AG09309 (cell line): ENCODE measurements at regions not wholly inside any gene's neighbourhood (a gene's known extent, or its start where the extent isn't known, plus 50 kb on each side); places are given as distances from the start of the nearest gene placed in this dataset.

Experiments used
- DNase-seq: peaks from one replicate; pipeline ENCODE4 v3.0.0-alpha.2; 2010; ENCODE audit warnings: low read depth
- H3K4me3 ChIP-seq: 2 replicates; pipeline ENCODE4 v1.5.1; 2011; ENCODE audit warnings: mild to moderate bottlenecking, low read depth, low read length, moderate library complexity; ENCODE audit not compliant: control insufficient read depth
- CTCF ChIP-seq: IDR thresholded peaks from 2 replicates; pipeline ENCODE4 v1.5.1; 2011; ENCODE audit warnings: mild to moderate bottlenecking, low read depth, low read length, inconsistent platforms; ENCODE audit not compliant: insufficient read depth, control insufficient read depth; ENCODE audit errors: missing control alignments

GRCh38 chr2:17122887-17123501, 395.2 kb downstream of the RAD51AP2 start:
- no peak for DNase-seq
- H3K4me3 ChIP-seq = no peak overlapping the region
- TF ChIP-seq CTCF = no peak

- no peak for DNase-seq
- no peak overlapping the region for H3K4me3 ChIP-seq
- TF ChIP-seq CTCF = no peak
These were observed 402.8 kb downstream of the RAD51AP2 start for GRCh38 chr2:17115466-17115865.

- TF ChIP-seq CTCF = no peak
- DNase-seq = no peak
- no peak overlapping the region for H3K4me3 ChIP-seq
These were observed 403.2 kb downstream of the RAD51AP2 start for GRCh38 chr2:17115042-17115441.

- no peak overlapping the region for H3K4me3 ChIP-seq
- DNase-seq = no peak
- TF ChIP-seq CTCF = no peak
These were observed 410.4 kb downstream of the RAD51AP2 start for GRCh38 chr2:17107871-17108270.

- TF ChIP-seq CTCF = no peak
- DNase-seq = no peak
These were observed 411.1 kb downstream of the RAD51AP2 start for GRCh38 chr2:17107151-17107550.

GRCh38 chr2:17106418-17106817, 411.8 kb downstream of the RAD51AP2 start:
- no peak overlapping the region for H3K4me3 ChIP-seq
- TF ChIP-seq CTCF = no peak
- no peak for DNase-seq

More at GRCh38 chr2:17107151-17107550, 411.1 kb downstream of the RAD51AP2 start:
- H3K4me3 ChIP-seq = no peak overlapping the region
